ENCODE measurements at regions not wholly inside any gene's neighbourhood (a gene's known extent, or its start where the extent isn't known, plus 50 kb on each side); places are given as distances from the start of the nearest gene placed in this dataset.
"Not testable (repeated sequence)": the region's sequence is repeated elsewhere in the genome, so short reads cannot be mapped to it uniquely, and the experiment has no call there.

DNA sequence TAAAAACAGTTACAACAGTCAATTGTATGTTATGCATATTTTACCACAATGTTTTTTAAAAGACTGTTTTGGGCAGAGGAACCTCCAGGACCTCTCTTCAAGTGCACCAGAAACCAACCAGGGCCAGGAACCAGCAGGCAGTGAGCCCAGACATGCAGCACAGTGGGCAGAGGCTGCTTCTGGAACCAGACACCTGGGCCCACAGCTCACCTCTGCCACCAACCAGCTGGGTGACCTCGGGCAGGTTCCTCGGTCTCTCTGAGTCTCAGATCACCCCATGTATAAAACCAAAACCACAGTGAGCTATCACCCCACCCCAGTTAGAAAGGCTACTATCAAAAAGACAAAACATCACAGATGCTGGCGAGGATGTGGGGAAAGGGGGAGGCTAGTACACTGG is 161.0 kb downstream of the C16orf95 start:
- no peak for DNase-seq (ENCODE audit: low spot score)

DNA sequence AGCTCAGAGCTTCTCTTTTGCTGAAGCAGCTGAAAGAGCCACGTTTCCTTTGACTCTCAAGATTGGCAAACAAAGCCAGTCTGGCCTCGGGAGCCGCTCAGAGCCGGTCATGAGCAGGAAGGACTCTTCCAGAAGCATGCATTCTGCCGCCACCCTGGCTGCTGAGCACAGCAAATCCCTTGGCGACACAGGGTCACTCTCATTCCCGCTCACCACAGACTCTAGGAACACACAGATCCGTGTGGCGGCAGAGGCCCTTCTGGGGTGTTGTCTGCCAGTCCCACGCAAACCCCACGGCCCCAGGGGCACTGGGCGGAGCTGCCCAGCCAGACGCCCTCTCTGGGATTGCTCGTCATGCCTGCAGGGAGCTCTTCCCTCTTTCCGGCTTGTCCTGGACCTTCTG is 157.0 kb downstream of the C16orf95 start:
- no peak for DNase-seq (ENCODE audit: low spot score)

DNA sequence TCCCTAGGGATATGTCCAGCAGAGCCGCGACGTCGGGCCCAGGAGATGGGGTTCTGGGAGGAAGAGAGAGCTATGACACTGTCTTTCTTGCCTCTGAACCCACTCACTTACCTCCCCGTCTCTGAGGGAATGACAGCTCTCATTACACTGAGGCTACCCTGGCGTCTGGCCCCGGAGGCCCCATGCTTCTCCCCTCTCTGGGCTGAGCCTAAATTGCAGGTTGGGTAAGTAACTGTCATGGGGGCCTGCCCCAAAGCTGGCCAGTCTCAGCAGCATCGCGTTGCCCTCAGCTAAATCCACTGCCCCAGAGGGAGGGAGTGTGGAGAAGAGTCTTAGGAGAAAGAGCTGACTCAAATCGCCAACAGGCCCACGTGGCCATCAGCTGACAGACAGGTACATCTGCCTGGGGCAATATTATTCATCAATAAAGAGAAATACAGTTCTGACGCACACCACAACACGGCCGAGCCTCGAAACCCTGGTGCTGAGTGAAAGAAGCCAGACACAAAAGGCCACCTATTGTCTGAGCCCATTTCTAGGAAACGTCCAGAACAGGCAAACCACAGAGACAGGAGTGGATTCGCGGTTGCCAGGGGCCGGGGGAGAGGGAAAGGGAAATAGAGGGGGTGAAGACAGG is 156.4 kb downstream of the C16orf95 start:
- no peak for DNase-seq (ENCODE audit: low spot score)

DNA sequence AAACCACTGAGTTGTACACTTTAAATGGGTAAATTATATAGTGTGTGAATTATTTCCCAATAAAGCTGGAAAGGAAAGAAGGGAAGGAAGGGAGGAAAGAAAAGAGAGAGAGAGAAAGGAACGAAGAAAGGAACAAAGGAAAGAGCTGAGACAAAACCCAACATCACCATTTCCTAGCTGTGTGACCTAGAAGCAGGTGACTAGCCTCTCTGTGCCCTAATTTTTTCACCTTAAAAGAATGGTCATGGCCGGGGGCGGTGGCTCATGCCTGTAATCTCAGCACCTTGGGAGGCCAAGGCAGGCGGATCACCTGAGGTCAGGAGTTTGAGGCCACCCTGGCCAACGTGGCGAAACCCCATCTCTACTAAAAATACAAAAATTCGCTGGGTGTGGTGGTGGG is 155.8 kb downstream of the C16orf95 start:
- not testable (repeated sequence) for DNase-seq (ENCODE audit: low spot score)

DNA sequence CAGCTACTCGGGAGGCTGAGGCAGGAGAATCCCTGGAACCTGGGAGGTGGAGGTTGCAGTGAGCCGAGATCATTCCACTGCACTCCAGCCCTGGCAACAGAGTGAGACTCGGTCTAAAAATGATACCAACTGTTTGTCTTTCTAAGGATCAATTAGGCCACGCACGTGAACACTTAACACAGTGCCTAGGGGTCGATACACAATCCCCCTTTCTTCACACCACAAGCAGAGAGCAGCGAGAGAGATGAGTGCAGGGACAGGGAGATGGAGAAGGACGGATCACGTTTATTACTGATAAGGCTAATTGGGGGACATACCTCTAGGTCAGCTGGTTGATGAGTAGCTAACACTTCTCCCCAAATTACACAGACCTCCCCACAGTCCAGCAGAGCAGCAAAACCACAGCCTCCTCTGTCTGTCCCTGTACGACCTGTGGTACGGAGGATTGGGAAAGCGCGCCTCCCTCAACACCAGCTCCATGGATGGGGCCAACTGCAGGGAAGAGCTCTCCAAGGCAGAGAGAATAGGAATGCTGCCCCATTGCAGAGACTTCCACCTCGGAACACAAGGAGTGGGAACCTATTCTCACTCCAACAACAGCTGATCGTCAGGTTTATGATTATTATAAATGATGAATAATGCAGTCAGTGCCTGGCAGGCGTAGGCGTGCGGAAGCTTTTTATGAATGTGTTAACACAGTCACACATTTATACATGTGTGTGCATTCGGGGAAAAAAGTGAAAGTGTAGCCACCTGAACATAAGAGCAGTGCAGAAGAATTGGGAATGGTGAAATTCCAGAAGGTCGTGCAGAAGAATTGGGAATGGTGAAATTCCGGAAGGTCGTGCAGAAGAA is 155.1 kb downstream of the C16orf95 start:
- no peak for DNase-seq (ENCODE audit: low spot score)

DNA sequence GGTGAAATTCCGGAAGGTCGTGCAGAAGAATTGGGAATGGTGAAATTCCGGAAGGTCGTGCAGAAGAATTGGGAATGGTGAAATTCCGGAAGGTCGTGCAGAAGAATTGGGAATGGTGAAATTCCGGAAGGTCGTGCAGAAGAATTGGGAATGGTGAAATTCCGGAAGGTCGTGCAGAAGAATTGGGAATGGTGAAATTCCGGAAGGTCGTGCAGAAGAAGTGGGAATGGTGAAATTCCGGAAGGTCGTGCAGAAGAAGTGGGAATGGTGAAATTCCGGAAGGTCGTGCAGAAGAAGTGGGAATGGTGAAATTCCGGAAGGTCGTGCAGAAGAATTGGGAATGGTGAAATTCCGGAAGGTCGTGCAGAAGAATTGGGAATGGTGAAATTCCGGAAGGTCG is 154.4 kb downstream of the C16orf95 start:
- DNase-seq (ENCODE audit: low spot score) = not testable (repeated sequence)

DNA sequence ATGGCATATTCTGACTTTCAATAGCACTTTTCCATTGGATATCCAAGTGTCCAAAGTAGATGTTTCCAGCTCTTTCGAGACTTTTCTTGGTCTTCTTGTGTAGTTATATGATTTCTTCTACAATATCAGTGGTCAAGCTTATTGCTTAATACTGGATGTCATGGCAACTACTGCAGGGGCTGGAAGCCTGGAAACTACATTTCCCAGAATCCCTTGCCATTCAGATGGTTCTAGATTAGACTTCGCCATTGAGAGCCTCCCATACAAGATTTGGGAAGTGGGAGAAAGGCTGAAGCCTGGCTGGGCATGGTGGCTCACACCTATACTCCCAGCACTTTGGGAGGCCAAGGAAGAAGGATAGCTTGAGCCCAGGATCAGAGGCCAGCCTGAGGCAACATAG is 153.6 kb downstream of the C16orf95 start:
- no peak for DNase-seq (ENCODE audit: low spot score)

DNA sequence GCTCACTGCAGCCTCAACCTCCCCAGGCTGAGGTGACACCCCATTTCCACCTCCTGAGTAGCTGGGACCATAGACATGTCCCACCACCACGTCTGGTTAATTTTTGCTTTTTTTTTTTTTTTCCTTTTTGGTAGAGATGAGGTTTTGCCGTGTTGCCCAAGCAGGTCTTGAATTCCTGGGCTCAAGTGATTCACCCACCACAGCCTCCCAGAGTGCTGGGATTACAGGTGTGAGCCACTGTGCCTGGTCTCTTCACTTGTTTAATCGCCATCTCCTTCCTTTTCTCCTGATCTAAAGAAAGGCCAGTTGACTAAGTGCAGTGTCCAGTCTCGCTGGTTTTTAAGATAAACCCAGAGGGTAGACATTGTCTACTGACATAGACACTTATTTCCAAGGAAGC is 152.0 kb downstream of the C16orf95 start:
- DNase-seq (ENCODE audit: low spot score) = no peak

DNA sequence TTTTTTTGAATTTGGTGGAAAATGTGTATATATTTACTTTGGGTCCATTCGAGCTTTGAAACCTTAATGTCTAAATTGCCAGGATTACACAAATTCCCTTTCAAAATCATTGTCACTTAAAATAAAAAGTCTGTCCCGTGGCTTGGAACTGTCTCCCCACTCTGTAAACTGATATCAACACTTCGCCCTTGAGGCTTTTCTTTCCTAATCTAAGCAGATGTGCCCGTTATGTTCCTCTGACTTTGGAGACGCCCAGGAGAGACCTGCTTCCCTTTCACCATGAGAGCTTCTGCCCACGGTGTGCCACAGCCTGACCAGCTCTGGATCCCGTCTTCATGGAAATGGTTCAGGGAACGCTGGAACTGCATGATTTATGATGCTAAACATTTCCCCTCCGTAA is 151.3 kb downstream of the C16orf95 start:
- DNase-seq (ENCODE audit: low spot score) = no peak

DNA sequence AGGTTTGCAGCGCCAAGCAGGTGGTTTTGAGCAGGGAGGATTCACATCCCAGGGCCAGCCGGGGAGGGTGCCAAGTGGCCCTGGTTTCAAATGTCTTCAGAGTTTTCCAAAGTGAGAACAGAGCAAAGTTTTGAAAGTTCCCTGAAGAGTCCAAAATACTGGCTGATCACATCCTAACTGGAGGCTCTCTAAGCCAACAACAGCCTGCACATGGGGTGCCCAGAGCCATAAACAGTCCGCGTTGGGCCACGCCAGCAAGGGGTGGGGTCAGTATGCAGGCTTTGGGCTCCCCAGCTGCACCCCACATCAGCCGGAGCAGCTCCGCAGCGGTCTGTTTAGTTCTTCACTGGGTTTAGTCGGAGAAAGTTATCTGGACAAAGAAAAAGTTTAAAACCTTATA is 150.9 kb downstream of the C16orf95 start:
- no peak for DNase-seq (ENCODE audit: low spot score)

DNA sequence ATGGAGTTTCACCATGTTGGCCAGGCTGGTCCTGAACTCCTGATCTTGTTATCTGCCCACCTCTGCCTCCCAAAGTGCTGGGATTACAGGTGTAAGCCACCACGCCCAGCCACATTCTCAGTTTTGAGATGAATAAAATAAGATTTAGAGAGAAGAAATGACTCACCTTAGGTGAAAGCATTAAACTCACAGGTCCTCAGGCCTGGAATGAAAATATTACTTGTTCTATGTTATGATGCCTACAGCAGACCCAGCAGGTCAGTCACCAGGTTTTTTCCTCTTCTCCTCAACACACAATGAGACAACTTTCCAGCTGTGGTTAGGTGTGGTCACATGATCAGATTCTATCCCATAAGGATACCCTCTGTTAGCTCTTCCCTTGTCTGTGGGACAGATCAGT is 150.3 kb downstream of the C16orf95 start:
- no peak for DNase-seq (ENCODE audit: low spot score)

DNA sequence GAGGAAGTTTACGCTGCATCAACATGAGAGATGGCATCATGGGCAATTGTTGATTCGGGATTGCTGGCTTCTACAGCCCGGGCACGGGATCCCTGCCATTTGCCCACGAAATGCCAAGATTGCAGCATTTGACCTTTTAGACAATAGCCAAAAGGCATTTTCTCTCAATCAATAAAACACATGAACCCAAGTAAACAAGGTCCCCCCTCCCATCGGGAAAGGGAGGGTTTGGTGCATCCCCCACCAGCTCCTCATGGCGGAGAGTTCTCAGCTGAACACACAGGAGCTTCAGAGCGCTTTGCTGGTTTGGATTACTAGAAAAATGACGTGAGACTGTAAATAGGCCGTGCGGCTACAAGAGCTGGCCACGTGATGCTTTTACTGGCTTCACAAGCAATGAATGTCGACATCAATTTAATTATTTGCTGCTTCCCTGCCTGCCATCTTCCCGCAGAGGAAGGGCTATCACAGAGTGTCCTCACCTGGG is 147.6 kb downstream of the C16orf95 start:
- no peak for DNase-seq (ENCODE audit: low spot score)

DNA sequence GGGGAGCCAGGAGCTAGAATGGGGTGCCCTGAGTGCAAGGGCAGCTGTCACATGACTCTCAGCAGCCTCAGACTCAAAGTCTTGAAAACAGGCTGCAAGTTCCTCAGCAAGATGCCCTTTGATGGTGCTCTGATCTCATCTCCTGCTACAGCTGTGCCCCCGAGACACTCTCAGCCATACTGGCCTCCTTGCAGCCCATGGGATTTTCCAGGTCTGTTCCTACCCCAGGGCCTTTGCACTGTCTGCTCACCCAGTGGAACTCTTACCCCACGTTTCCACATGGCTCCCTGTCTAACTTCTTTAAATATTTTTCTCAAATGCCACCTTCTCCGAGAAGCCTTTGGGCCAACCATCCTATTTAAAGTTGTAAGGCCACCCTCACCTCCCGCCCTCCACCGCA is 146.9 kb downstream of the C16orf95 start:
- DNase-seq (ENCODE audit: low spot score) = no peak

DNA sequence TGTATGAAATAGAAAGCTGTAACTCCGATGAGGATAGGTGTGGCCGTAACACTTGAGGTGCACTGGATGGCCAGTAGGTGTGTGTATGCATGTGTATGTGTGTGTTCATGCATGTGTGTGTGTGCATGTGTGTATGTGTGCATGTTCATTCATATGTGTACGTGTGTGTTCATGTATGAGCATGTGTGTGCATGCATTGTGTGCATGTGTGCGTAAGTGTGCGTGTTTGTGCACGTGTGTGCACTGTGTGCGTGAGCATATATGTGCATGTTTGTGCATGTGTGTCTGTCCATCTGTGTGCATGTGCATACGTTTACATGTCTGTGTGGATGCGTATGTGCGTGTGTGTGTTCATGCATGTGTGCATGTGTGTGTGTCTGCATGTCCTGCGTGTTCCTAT is 145.5 kb downstream of the C16orf95 start:
- DNase-seq (ENCODE audit: low spot score) = no peak

DNA sequence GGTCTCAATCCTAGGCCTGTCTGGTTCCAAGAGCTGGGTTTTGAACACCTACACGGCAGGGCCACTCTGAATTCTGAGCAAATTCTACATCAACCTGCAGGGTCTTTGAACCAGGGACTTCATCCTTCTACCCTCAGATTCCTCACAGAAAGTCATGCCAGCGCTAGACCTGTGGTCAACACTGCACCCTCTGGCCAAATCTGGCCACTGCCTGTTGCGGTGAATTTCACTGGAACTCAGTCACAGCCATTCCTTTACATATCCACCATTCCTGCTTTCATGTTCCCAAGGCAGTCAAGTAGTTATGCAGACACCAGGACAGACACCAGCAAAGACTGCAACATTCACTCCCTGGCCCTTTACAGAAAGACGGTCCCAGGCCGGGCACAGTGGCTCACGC is 144.6 kb downstream of the C16orf95 start:
- no peak for DNase-seq (ENCODE audit: low spot score)

DNA sequence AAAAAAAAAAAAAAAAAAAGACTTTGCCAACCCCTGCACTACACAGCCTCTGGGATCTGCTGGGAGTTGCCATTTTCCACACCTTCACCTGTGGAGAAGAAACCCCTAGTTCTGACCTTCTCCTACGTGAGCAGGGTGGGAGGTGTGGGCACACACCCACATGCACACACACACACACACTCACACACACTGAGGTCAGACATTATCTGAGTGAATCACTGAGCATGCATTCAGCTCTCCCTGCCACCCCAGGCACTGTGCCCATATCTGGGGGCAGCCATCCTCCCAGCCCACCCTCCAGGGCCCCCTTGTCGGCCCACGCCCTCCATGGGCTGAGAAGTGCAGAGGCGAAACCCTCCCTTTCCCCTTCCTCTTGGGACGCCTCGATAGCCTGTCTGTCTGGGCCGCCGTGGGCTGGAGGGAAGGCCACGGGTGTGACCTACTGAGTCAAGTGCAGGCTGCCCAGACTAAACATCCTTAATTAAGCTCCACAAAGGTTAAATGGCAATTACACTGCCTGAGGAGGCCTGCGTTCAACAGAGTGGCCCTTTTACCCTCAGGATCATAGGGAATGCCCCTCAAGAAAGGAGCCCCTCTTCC is 143.8 kb downstream of the C16orf95 start:
- DNase-seq (ENCODE audit: low spot score) = no peak

DNA sequence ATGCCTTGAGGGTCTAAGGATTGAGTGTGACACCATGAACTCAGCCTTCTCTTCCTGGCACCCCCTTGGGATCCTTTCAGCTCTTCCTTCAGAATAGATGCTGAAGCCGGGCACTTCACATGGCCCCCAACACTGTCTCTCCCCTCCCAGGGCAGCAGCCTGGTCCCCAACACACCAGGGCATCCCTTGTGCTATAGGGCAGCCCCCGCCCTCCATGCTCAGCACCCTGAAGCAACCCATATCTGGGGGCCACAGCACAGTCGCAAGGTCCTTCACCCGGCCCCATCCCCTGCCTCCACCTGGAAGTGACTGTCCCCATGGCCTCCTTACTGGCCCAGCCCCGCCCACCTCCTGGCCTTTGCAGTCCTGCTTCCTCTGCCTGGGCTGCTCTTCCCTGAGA is 143.1 kb downstream of the C16orf95 start:
- no peak for DNase-seq (ENCODE audit: low spot score)

DNA sequence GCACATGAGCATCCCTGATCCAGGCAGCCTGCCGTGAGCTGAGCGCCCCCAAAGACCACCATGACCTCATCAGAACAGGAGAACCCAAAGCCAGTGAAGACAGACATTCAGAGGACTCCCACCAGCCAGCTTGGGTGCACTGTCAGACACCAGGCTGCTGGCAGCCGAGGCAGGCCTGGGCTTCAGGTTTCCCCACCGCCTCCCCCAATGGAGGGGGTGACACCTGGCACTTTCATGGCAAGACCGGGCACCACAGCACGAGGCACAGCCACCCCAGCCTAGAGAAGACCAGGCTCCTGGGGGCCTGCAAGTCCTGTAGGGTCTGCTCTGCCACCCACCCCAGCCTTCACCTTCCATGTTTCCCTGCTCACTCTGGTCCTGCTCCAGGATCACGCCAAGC is 140.5 kb downstream of the C16orf95 start:
- DNase-seq (ENCODE audit: low spot score) = no peak

DNA sequence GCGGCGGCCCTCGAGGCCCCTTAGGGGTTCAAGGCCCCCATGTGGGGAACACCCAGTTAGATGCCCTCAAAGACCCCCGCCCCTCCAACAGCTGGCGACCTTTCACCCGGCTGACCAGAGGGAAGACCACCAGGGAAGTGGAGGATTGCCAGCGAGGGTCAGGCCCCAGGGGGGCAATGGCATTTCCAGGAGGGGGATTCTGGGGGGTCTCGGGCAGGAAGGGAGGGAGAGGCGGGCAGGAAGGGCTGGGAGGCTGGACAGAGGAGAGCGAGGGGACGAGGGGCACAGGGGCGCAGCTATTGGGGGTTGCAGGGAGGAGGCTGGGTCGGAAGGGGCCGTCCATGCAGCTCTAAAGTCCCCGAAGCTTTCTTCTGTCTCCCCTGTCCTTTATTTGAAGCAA is 139.5 kb downstream of the C16orf95 start:
- DNase-seq (ENCODE audit: low spot score) = no peak

DNA sequence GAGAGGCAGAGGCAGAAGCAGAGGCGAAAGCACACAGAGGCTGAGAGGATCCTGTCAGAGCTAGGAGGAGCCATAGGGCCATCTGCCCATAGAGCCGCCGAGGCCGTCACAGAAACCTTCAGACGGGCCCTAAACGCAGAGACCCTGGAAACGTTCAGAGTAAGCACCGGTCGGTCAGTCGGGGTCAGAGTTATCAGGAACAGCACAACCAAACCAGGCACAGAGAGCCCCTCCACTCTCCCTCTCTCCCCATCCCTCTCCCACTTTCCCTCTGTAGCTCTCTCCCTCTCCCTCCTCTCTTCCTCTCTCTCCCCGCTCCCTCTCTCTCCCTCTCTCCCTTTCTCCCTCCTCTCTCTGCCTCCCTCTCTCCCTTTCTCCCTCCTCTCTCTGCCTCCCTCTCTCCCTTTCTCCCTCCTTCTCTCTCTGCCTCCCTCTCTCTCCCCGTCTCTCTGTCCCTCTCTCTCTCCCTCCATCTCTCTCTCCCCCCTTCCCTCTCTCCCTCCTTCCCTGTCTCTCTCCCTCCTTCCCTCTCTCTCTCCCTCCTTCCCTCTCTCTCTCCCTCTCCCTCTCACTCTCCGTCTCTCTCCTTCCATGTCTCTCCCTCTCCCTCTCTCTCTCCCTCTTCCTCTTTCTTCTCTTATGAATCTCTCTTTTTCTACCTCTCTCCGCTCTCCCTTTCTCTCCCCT is 138.9 kb downstream of the C16orf95 start:
- no peak for DNase-seq (ENCODE audit: low spot score)

DNA sequence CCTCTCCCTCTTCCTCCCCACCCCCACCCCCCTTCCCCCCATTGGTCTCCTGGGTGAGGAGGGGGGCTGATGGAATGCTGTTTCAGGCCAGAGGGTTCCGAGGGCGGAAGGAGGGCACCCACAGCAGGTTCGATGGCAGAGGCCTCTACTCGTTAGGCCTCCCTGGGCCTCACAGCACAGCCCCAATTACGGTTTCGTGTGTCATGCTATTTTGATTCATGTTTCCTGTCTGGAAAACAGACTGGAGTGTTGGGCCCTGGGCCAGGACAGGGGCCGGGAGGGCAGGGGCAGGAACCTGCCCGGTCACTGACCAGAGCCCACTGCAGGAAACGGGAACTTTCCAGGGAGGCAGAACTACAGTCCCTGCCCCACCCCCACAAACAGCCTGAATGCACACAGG is 138.2 kb downstream of the C16orf95 start:
- DNase-seq (ENCODE audit: low spot score) = no peak

DNA sequence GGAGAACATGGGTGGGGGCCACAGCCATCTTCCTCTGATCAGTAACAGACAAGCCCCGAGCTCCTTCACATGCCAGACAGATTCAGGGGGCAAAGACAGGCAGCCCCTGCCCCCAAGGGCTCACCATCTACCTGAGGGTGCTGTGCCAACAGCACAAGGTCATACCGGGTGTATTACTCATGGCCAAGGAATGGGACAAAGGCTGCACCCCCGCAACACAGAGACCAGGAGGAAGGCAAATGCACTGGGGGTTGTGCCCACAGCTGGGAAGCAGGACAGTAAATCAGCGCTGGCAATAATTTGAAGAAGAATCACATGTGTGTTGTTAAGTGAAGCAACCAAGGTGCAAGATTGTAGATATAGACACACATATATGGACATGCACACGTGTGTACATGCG is 137.1 kb downstream of the C16orf95 start:
- no peak for DNase-seq (ENCODE audit: low spot score)

DNA sequence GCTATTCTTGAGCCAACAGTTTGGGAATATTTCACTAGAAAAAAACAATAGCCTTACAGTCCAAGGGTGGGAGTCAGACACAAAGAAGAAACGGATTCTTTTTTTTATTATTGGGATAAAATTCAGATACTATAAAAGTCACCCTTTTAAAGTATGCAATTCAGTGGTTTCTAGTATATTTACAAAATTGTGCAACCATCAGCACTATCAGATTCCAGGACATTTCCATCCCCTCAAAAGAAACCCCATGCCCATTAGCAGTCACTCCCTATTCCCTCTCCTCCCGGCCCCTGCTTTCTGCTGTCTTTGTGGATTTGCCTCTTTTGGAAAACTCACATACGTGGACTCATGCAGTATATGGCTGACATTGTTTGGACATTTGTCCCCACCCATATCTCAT is 134.4 kb downstream of the C16orf95 start:
- no peak for DNase-seq (ENCODE audit: low spot score)
